ENCODE measurements at regions not wholly inside any gene's neighbourhood (a gene's known extent, or its start where the extent isn't known, plus 50 kb on each side); places are given as distances from the start of the nearest gene placed in this dataset.
"Not testable (repeated sequence)": the region's sequence is repeated elsewhere in the genome, so short reads cannot be mapped to it uniquely, and the experiment has no call there.

GRCh38 chr10:53534428-53534827 is 761.8 kb upstream of the MBL2 start:
- DNase-seq (ENCODE audit: low read depth): no peak

DNA sequence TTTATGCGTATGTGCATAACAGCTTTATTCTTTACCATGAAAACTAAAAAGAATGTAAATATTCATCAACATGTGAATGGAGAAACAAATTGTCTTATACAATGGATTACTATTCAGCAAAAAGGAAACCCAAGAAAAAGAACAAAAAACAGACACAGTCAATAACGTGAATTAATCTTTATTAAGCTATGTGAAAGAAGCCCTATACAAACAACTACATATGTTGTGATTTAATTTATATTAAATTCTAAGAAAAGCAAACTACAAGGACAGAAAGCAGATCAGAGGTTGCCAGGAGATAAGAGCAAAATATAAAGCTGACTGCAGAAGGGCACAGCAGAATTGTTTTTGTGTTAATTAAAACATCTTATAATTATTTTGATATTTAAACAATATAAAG is 756.4 kb upstream of the MBL2 start:
- no peak for DNase-seq (ENCODE audit: low read depth)

DNA sequence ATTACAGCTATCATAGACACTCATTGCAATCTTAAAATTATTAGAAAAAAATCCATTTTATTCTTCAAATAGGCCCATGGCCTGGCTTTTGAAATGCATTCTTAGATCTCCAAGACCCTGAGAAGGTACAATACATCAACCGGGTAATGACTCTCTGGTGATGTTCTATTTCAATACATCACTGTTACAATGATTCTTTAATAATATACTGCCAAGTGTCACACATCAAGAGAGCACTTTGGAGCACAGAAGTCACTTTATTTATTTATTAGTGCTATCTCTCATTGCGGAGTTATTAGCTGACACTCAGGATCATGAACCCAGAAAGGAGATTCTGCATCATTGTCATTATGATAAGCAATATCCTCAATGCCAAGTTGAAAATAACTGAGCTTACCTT is 748.5 kb upstream of the MBL2 start:
- DNase-seq (ENCODE audit: low read depth): no peak

- DNase-seq (ENCODE audit: low read depth): no peak
These were observed 735.6 kb upstream of the MBL2 start for GRCh38 chr10:53508197-53508596.

DNA sequence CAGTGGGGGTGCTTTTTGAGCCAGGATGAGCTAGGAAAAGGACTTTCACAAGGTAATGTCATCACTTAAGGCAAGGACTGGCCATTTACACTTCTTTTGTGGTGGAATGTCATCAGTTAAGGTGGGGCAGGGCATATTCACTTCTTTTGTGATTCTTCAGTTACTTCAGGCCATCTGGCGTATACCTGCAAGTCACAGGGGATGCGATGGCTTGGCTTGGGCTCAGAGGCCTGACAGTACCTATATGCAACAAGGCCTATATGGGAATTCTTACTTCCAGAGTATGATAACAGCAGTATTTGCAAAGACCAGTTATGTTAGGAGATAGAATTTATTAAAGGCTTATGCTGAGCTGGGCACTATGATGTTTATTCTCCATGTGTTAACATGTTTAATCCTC is 731.9 kb upstream of the MBL2 start:
- not testable (repeated sequence) for DNase-seq (ENCODE audit: low read depth)

- DNase-seq (ENCODE audit: low read depth): no peak
These were observed 719.2 kb upstream of the MBL2 start for GRCh38 chr10:53491774-53492173.

DNA sequence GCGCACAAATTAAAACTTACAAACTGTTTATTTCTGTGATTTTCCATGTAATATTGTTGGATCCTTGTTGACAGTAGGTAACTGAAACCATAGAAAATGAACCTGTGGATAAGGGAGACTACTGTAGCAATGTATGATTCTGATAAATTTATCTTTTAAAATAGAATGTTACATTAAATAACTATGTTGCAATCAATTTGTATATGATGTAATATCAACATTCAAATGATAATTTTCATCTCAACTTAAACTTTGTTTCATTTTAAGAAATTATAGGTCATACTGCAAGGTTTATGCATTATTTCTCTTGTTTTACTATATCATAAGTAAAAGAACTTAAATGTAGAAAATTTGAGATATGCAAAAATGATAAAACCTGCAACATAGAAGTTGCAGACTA is 718.0 kb upstream of the MBL2 start:
- DNase-seq (ENCODE audit: low read depth): no peak

DNA sequence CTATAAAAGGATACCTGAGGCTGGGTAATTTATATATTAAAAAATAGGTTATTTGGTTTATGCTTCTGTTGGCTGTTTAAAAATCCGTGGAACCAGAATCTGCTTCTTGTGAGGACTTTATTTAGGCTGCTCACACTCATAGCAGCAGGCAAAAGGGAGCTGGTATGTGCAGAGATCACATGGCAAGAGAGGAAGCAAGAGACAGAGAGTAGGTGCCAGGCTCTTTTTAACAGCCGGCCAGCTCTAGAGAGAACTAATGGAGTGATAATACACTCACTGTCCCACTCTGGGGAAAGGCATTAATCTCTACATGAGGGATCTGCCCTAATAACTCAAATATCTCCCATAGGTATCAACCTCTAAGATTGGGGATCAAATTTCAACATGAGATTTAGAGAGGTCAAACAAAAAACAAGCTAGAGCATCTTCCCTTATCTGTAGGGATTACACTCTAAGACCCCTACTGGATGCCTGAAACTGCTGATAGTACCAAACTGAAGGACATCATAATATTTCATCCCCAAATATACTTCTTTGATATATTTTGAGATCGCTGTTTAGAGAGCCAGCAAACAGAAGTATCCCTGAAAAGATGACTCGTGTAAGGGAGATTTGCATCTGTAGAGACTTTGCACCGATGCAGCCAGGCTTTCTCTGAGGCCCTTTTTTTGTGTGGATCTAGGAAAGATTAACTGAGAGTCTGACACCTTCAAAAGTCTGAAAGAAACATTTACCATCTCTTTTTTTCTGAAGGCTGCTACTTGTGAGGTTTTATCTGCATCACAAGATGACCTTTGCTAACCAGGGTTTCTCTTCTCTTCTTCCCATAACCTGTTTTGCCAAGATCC is 717.0 kb upstream of the MBL2 start:
- no peak for DNase-seq (ENCODE audit: low read depth)

DNA sequence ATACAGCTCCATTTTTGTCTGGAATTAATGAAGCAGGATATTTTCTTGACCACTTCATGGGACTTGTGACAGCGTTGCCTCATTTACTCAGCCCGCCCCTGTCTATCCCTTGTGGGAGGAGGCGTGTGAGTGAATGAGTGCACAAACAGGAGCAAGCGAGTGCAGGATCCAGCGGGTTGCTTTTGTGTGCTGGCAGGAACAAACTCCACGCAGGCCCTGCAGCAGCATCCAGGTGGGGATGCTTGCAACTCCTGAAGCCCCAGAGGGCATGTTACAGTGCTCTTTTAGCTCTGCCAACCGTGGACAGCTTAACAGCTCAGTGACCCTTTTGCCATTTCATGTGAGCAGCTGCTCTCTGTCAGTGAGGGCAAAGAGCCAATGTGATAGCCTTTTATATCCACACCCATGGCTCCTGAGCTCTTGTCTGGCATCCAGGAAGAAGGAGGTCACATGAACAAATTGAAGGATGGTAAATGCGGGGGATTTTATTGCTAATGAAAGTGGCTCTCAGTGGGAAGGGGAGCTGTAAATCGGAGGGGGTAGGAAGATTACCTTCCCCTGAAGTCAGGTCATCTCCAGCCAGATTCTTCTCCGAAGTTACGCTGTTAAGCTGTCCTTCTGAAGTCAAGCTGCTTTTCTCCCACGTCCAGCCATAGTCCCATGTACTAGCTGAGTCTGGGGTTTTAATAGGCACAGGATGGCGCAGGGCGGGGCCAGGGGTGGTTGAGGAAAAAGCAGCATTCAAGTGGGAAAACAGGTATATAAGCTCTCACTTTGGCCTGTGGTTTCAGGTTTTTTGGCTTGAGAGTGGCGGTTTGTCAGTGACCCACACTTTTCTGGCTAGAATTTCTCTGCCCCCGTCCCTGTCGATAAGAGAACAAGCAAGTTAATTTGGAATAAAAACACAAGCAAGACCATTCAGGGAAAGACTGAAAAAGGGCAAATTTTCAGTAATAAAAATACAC is 714.7 kb upstream of the MBL2 start:
- no peak for DNase-seq (ENCODE audit: low read depth)

- not testable (repeated sequence) for DNase-seq (ENCODE audit: low read depth)
These were observed 712.8 kb upstream of the MBL2 start for GRCh38 chr10:53485422-53485821.

- no peak for DNase-seq (ENCODE audit: low read depth)
These were observed 706.8 kb upstream of the MBL2 start for GRCh38 chr10:53479365-53479764.

DNA sequence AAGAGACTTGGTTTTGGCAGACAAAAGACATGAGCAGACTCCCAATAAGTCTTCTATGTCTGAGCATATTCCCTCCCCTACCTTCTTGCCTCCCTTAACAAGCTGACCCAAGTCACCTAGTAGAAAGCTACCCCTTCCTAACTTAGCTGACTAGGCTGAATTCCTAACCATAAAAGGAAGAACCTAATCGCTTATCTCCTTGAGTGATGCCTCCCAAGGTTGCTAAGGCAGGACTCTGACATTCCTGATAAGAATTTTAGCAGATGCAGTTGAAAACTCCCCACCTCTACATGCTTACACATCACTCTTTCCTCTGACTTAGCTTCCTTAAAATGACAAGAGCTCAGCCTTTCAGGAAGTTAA is 704.7 kb upstream of the MBL2 start:
- no peak for DNase-seq (ENCODE audit: low read depth)

DNA sequence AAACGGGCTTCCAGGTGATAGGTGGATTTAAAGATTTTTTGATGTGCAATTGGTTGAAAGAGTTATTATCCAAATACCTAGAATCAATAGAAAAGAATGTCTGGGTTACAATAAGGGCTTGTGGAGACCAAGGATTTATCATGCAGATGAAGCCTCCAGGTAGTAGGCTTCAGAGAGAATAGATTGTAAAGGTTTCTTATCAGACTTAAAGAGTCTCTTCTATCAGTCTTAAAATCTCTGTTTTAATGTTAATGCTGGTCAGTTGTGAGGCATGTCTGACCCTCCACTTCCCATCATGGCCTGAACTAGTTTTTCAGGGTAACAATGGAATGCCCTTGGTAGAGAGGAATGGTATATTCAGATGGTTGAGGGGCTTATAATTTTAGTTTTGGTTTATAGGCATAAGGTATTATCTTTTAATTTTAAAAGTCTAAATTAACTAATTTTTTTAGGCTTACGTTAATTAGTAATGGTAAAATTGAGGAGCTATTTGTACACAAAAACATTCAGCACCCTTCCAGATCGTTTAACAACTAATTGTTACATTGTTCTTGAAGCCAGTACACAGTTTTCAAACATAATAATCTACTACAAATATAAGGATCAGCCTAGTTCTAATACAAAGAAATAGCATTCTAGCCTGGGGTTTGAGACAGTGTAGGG is 704.2 kb upstream of the MBL2 start:
- no peak for DNase-seq (ENCODE audit: low read depth)

- DNase-seq (ENCODE audit: low read depth): no peak
These were observed 696.8 kb upstream of the MBL2 start for GRCh38 chr10:53469383-53469782.

GRCh38 chr10:53463539-53463938 is 691.0 kb upstream of the MBL2 start:
- DNase-seq (ENCODE audit: low read depth): no peak

DNA sequence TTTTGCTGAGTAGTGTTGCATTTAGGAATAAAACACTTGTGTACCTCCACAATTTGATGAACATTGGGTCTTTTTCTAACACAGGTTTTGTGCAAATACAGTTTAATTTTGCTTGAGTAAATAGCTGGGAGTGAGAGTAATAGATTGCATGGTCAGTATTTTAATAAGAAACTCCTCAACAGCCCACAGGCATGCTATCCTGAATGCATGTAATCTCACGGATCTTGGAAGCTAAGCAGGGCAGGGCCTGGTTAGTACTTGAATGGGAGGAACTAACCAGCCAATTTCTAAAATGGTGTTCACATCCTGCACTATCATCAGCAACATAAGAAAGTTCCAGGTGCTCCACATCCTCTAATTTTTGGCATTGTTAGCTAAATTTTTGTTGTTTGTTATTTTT is 685.4 kb upstream of the MBL2 start:
- no peak for DNase-seq (ENCODE audit: low read depth)

- DNase-seq (ENCODE audit: low read depth): no peak
These were observed 680.6 kb upstream of the MBL2 start for GRCh38 chr10:53453196-53453595.

- DNase-seq (ENCODE audit: low read depth): no peak
These were observed 675.0 kb upstream of the MBL2 start for GRCh38 chr10:53447576-53447975.

GRCh38 chr10:53441843-53442242 is 669.3 kb upstream of the MBL2 start:
- no peak for DNase-seq (ENCODE audit: low read depth)

DNA sequence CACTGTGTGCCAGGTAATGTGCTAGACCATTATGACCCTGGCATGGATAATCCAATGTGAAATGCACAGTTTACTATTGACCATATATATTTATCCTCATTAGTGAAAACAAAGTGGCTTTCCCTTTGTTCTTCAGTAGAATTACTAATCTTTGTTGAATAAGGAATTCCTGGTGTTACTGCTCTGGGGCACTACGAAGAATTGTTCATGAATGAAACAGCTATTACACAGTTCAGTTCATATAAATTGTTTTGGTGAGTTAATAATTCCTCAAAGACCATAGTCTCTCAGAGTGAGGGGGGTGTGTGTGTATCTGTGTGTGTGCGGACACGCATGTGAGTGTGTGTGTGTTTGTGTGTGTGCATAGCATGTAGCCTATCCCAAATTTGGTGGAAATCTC is 668.0 kb upstream of the MBL2 start:
- no peak for DNase-seq (ENCODE audit: low read depth)

DNA sequence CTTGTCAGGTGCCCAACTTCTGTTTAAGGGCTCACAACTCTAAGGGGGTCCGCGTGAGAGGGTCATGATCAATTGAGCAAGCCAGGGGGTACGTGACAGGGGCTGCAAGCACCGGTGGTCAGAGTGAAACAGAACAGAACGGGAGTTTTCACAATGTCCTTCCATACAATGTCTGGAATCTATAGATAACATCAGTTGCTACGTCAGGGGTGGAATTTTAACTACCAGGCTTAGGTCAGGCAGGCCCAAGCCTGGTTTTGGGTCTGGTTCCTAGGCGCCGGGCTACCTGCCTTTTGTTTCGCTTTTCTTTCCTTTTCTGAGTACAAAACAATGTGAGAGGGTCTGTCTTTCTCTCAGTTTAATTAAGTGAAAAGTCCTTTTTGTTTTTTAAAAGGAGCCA is 666.5 kb upstream of the MBL2 start:
- not testable (repeated sequence) for DNase-seq (ENCODE audit: low read depth)

- no peak for DNase-seq (ENCODE audit: low read depth)
These were observed 661.8 kb upstream of the MBL2 start for GRCh38 chr10:53434413-53434812.

DNA sequence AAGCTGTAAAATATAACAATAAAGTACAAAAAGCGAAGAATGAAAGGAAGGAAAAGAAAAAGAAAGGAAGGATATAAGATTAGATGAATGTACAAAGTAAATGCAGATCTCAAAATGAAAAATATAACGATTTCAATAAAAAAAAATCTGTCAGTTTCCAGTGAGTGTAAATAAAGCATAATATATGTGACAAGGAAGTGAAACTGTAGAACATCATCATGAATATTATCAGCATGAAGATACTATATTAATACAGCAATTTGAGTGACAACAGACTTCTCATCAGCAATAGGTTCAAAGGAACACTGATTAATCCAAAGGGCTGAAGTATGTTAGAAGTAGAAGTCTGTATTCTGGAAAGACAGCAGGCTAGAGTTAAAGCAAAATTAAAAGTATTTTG is 659.5 kb upstream of the MBL2 start:
- DNase-seq (ENCODE audit: low read depth): no peak

Data from GM04503 (cell line).